ENCODE measurements at regions not wholly inside any gene's neighbourhood (a gene's known extent, or its start where the extent isn't known, plus 50 kb on each side); places are given as distances from the start of the nearest gene placed in this dataset.
"Not testable (repeated sequence)": the region's sequence is repeated elsewhere in the genome, so short reads cannot be mapped to it uniquely, and the experiment has no call there.

- TF ChIP-seq POLR2A, CTCF (IDR thresholded peaks at IDR 0.05): not testable (repeated sequence)
These were observed 220.6 kb downstream of the TMEM121 start for GRCh38 chr14:105746800-105747502.
